ENCODE measurements at regions not wholly inside any gene's neighbourhood (a gene's known extent, or its start where the extent isn't known, plus 50 kb on each side); places are given as distances from the start of the nearest gene placed in this dataset.

- TF ChIP-seq CTCF (IDR thresholded peaks at IDR 0.05) (no peak), STAT6 (CRISPR knock-in tag; conservative IDR thresholded peaks at IDR 0.05; ENCODE audit: low read depth) (no peak), ZNF138 (CRISPR knock-in tag; conservative IDR thresholded peaks at IDR 0.05) (no peak), GABPB1 (CRISPR knock-in tag; IDR thresholded peaks at IDR 0.05) (no peak), CREB1 (CRISPR knock-in tag; IDR thresholded peaks at IDR 0.05) (no peak), ATF3 (CRISPR knock-in tag; conservative IDR thresholded peaks at IDR 0.05) (no peak), JUN (CRISPR knock-in tag; IDR thresholded peaks at IDR 0.05) (no peak), ELF4 (CRISPR knock-in tag; IDR thresholded peaks at IDR 0.05; ENCODE audit: low read depth) (no peak), MAX (CRISPR knock-in tag; IDR thresholded peaks at IDR 0.05) (no peak), E2F5 (CRISPR knock-in tag; IDR thresholded peaks at IDR 0.05) (no peak)
These were observed 308.6 kb upstream of the RPS23 start for GRCh38 chr5:82586661-82587310.
